Activated CD4-positive, alpha-beta T cell treated with anti-CD3 and anti-CD28 coated beads for 4 hours (primary cell): ENCODE measurements at regions not wholly inside any gene's neighbourhood (a gene's known extent, or its start where the extent isn't known, plus 50 kb on each side); places are given as distances from the start of the nearest gene placed in this dataset.

Experiments
- DNase-seq, 2 donors: peaks; one replicate each; pipeline ENCODE4 v3.0.0-alpha.2; 2020

DNA sequence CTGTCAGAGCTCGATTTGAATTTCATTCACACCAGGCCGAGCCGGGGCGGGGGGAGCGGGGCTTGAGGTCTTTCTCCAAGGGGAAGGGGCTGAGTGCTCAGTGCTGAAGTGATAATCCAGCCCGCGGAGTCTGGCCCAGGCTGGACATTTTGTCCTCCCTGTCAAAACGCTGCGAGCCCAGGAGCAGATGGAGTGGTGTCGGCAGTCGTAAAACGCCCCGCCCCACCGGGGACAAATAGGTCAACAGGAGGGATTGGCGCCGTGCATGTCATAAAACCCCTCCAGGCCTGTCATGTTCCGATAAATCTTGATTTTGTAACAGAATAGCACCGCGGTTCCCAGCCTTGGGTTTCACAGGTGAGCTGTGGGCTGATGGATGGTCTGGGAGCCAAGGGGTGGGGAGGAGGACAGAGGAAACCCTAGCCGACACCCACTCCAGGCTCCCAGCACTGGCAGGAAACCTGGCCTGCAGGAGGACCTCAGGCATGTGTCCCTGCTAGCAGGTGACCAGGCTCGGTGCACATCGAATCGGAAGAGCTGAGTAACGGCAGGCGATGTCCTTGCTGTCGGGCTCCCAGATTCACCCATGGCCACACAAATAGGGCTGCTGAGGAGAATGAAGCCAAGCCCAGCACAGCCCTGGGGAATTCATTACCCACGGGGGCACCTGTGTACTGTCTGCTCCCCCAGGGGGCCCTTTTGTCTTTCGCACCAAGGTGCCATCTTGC lies 341.4 kb downstream of the FOXL1 start:
- no peak for DNase-seq

DNA sequence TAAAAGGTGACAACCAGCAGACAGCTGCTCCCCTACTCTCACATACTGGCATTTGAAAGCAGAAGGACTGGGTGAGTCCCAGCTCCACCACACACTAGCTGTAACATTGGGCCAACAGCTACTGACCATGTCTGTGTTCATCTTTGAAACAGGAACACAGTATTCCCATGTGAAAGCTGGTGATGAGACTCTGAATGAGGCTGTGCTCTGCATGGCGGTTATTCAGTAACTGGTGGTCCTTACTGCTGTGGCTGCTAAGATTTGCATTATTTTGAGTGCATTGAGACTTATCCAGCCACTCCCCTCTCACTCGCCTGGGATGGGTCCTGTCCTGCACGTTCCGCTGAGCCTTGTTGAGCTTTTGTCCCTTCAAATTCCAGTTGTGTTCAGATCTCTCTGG lies 342.9 kb downstream of the FOXL1 start:
- no peak for DNase-seq

DNA sequence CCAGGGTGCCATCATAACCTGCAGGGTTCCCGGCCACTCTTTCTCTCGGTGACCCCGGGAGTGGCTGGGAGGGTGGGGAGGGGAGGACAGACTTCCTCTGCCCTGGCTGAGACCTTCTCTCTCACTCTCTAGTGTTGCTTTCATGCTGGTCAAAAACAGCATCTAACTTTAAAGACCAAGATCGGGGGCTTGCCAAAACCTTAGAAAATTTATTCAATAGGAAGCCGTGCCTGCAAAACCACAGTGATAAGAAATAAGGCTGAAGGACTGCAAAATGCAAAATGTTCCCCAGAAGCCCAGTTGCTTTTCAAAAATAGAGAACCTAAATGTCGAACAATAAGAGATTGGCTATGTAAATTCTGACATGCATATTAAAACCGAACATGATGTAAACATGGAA lies 344.0 kb downstream of the FOXL1 start:
- no peak for DNase-seq

DNA sequence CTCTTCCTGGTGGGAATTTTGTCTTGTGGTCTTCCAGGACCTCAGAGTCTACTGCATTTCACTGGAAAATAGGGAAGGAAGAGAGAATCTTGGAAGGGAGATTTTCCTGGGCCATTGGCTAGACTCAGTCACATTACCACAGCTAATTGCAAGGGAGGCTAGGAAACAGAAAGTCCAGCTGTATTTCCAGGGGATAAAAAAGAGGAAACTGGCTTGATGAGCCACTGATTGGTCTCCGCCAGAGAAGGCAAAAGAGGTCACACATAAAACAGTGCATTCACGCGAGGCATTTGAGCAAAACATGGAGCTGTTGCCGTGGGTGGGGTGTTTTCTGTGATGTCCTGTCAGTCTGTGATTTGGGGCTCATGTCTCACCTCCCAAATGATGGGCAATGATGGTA lies 345.3 kb downstream of the FOXL1 start:
- DNase-seq: no peak

DNA sequence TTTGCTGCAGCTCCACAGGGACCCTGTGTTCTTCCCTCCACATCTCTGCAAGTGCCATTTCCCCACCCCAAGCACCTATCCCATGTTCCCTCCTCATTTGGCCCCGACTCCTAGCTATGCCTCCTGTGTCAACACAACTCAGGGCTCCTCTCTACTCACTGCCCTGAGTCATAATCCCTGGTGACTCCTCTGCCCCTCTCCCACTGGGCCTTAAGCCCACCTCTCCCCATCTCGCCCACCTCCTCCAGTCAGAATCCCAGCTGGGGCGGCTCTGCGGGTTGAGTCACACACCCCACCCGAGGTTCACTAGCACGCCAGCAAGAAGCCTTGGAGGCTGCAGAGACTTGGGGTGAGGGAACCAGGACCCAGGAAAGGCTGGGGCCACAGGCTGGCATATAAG lies 346.2 kb downstream of the FOXL1 start:
- no peak for DNase-seq

DNA sequence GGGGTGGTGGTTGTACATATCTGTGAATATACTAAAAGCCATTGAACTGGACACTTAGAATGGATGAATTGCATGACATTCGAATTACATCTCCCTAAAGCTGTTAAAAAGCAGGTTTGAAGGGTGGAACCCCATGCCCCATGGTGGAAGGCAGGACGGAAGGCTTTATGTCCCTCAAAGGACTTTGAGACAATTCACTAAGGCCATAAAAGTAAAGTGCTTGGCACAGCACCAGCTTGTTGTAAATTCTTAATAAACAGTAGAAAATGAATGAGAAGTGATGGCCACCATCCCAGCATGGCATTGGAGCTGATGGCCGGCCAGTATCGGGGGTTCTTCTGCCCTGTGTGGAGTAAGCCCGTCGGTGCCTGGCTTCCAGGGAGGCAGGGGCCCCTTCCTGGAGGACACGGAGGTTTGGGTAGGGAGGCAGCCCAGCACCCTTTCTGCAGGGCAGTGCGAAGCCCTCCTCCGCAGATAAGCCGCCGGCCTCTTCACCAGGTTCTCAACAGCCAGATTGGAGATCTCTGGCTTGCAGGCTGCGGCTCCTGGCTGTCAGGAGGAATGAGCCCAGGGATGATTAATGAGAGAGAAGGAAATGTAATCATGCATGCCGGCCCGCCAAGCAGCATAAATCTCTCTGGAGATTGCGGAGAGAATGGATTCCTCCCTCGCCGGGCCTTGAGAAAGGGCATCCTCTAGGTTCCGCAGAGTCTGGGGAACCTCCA lies 346.9 kb downstream of the FOXL1 start:
- DNase-seq: no peak

DNA sequence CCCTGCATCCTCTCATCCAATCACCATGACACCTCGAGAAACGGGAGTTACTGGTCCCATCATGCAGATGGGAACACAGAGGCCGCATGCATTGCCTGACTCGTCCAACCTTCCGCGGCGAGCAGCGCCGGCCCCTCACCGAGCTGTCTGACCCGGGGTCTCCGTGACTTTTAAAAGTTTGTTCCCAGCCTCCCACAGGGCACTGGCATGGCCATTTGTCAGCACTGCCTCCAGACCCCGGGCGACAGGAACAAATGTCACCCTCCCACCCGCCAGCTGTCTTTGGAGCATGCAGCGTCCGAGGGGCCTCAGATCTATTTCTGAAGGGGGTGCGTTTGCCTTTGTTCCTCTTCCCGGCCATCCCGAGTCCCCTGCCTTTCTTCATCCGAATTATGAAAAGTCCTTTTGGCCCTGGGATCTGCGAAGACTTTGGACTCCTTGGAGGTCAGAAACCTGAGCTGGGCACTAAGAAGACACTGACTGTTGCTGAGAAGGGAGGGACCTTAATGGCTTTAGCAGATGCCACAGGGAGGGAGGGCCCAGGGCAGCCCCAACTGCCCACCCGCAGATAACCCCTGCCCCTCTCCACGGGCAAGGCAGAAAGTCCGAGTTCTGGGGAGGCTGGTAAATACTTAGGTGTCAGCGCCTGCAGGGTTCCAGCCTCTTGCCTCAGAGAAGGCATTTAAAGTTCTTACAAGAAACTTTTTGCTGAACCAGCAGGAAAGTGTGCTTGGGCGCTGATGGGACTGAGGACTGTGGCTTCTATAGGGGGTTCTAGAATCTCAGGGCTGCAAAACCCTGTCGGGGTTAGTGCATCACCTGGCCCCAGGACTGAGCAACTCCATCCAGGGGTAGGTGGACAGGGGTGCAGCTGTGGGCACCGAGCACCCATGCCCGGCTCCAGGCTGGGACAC lies 348.1 kb downstream of the FOXL1 start:
- no peak for DNase-seq

DNA sequence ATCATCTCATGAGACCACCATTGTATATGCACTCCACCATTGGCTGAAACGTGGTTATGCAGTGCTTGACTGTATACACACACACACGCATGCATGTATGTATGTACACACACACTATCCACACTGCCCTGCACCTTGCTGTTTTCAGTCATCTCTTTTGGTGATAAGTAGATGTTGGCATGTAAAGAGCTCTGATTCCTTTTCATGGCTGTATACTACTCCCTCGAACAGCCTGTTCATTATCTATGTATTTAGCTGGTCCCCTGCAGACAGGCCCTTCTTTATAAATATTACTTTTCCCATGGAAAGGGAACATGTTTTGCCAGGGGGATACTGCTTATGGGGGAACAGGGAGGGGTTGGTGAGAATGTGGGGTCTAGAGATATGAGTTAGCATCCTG lies 349.4 kb downstream of the FOXL1 start:
- no peak for DNase-seq

DNA sequence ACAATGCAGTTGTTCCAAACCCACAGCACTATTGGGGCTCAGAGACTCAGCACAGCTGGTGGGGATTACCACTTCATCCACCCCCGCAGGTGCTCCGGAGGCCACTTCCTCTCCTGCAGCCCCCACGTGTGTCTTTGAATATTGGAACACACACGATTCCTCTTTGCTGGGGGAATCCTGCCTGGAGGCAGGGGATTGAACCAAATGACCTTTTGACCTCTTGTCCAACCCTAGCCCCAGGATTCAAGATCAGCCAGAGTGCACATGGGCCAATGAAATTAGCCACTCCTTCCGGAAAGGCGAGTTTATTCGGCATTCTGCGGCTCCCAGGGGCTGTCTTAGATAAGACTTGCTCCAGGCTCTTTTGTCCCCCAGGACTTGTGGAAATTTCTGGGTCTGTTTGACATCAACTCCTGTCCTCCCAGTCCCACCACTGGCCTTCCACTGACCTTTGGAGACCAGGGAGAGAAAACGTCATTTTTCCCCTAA lies 350.2 kb downstream of the FOXL1 start:
- no peak for DNase-seq

DNA sequence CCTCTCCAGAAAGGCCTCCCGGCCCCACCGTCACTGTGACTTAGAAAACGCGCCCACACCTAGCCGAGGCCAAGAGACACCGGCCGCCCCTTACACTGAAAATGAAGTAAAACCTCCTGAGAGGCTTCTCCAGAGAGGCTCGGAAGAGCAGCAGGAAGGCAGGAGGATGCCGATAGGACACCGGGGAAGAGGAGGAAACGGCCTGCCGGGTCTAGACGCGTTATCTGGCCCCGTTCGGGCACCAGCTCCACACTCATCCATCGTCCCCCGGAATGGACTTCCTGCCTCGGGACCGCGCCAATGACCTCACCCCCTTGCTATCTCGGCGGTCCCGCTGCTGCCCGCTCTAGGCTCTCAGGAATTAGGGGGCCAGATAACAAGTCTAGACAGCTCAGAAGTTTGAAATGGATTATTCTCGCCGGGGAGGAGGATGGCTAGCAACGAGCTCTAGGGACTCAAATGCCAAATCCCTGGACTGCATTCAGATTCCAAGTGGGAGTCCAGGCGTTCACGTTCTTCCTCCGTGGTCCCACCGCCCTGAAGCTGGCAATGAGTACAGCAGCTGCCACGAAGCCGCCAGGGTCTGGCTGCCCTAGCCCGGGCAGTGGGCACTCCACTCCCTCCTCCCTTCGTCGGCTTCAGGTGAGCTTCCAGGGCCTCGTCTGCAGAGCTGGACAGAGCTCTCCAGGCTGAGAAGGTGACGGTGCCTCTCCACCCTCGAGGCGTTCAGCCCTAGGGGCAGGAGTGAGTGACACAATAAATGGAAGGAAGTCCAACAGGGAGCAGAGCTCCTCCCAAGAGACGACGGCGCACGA lies 350.9 kb downstream of the FOXL1 start:
- no peak for DNase-seq

DNA sequence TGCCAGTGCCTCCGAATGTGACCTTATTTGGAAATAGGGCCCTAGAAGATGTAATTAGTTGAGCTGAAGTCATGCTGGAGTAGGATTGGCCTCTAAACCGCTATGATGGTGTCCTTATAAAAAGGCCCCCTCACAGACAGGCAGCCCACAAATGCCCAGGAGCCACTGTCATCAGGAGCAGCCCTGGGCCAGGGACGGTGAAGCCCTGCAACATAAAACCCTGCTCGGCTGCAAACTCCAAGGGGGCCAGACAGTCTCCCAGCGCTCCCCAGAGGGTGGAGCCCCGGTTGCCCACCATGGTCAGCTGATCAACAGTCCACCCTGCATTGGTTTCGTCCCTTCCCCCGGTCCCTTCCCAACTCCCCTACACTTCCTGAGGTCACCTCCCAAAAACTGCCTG lies 351.7 kb downstream of the FOXL1 start:
- no peak for DNase-seq

DNA sequence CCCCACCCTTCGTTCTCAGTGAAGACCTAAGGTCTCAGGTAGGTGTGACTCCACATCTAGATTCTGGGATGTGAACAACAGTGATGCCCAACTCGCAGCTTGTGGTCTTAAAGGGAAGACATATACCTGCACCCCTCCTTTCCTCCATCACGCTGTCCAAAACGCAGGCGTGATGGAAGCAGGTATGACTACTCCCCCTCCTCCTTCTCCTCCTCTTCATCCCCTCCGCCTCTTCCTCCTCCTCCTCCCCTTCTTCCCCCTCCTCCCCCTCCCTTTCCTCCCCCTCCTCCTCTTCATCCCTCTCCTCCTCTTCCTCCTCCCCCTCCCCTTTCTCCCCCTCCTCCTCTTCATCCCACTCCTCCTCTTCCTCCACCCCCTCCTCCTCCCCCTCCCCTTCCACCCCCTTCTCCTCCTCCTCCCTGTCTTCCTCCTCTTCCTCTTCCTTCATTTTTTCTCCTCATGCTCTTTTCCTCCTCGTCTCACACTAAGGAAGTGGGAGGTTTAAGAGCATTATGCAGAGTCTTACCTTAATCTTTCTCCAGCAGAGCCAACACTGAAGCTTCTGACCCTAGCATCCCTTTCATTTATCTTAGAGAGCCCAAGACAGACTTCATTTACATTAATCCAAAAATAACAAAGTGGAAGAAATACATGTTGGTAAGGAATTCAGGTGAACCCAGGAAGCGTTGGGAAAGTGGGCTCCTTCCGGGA lies 352.5 kb downstream of the FOXL1 start:
- DNase-seq: no peak

DNA sequence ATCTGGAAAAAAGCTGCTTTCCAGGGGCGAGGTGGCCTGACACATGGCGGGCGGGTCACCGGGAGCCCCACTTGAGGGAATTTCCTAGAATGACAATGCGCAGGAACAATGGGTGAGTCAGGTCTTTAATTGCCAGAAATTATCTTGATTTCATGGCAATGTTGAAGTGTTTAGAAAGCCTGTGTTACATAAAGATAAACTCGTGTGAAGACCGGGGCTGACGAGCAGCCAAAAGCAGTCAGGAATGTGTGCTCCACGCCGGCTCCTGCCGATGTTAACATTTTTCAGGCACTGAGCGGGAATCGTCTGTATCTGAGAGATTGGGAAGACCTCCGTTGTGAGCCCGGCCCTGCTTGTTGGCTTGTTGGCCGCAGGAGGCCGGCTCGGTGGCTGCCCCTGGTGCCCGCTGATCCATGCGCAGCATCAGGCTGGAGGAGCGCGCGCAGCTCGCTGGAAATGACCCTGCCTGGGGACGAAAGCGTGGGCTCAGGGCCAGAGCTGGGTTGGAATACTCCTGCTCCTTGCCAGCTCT lies 353.1 kb downstream of the FOXL1 start:
- no peak for DNase-seq

DNA sequence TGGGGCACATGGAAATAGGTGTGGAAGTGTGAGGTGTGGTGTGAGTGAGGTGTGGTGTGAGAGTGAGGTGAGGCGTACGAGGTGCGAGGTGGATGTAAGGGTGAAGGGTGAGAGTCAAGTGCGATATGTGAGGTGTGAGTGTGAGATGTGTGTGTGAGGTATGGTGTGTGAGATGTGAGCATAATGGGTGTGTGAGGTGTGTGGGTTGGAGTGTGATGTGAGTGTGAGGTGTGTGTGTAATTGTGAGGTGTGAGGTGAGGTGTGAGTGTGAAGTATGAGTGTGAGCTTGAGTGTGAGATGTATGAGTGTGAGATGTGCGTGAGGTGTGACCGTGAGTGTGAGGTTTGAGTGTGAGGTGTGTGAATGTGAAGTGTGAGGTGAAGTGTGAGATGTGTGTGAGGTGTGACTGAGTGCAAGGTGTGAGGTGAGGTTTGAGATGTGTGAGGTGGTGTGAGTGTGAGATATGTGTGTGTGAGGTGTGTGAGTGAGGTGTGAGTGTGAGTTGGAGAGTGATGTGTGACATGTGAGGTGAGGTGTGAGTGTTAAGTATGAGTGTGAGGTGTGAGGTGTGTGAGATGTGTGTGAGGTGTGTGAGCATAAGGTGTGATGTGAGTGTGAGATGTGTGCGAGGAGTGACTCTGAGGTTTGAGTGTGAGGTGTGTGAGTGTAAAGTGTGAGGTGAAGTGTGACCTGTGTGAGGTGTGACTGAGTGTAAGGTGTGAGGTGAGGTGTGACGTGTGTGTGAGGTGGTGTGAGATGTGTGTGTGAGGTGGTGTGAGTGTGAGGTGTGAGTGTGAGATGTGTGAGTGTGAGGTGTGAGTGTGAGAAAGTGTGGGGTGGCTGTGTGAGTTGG lies 354.0 kb downstream of the FOXL1 start:
- DNase-seq: no peak

DNA sequence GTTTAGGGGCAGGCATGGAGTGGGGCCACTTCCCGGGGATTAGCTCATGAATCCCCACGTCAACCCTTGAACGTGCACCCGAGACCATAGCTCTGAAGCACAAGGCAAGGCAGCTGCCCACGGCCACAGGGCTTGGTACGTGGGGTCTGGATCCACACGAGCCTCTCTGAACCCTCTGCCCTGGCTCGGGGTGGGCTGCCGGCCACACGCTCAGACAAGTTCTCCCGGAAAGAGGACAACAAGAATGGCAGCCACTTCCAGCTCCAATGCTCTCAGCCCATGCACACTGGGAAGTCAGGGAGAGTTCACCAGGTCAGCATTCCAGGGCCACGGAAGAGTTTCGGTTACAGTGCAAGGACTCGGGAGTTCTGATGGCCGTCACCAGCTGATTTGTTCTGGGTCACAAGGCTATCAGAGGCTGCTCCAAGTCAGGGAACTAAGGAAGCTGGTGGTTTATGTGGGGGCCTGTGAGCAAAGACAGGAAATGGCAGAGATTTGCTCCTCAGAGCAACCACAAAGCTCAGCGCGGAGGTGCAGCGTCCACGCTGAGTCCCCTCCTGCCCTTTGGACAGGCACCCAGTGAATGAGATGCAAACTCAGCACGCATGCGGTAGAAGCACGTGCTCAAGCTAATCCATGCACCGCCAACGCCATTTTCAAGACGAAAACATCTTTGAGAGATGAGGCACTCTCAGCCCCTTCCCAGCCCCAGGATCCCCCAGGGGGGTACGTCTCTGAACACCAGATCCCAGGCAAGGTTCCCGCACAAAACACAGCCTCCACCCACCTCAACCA lies 356.4 kb downstream of the FOXL1 start:
- no peak for DNase-seq

DNA sequence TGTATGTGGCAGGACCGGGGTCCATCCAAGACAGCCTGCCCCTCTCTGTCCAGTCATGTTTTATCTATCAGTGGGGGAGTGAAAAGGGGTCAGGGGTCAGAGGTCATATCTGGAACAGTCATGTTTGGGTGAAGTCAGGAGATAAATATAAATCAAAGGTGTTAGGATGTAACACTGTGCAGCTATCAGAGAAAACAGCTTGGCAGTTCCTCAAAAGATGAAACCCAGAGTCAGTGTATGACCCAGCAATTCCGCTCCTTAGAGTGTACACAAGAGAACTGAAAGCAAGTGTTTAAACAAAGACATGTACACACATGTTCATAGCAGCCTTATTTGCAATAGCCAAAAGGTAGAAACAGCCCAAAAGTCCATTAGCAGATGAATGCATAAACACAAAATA lies 361.3 kb downstream of the FOXL1 start:
- DNase-seq: no peak

DNA sequence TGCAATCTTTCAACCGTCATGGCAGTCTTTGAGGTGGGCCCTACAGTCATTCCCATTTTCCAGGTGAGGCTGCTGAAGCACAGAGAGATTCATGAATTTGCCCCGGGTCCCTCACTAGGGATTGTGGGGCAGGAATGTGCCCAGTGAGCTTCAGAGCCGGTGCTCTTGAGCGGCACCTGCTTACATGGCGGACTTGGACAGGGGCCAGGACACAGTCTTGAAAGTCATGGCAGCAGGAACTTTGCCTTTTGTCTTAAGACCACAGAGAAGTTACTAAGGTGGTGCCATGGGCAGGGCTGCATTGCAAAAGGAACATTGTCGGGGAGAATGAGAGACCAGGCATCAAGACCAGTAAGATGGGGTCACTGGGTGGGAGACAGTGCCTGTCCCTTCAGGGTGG lies 363.4 kb downstream of the FOXL1 start:
- DNase-seq: no peak

DNA sequence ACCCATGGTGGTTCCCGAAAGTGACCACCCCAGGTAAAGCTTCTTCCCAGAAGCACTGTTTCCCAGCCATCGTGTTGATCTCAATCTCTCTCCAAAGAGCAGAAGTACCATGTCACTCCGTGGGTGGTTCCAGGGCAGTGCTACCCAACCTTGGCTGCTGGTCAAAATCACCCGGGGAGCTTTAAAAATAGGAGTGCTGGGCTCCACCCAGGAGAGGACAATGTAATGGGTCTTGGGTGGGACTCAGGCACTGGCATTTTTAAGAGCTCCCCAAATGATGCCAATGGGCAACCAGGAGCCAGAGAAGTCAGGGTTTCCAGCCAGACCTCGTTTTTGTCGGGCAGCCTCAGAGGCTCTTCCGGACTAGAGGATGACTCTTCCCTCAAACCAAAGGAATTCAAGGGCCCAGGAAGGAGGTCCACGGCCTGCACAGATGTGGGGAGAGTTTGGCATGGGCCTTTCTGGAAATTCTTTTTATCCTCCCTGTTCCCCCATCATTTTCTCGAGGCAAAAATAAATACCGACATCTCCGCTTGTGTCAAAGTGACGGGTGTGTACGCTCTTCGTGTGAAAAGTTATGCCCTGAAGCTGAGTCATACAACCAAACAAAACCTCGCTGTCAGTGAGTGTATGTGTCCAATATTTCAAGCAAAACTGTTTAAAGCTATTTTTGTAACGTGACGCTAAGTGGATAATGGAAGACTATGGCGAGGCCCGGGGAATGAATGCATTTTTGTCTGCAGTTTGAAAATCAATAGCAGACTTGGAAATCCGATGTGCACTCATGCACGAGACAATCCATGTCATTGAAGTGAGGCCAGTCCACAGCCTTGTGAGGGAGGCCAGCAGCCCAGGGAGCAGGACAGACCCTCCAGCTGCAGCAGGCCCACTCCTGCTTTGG lies 364.1 kb downstream of the FOXL1 start:
- DNase-seq: no peak
